Uterus (tissue), 3 donors: ENCODE measurements at regions not wholly inside any gene's neighbourhood (a gene's known extent, or its start where the extent isn't known, plus 50 kb on each side); places are given as distances from the start of the nearest gene placed in this dataset.

Source experiments
- DNase-seq, 2 donors: peaks; one replicate each; pipeline ENCODE4 v3.0.0-alpha.2; 2019 to 2020
- H3K27ac ChIP-seq, 2 donors: fragments of 200-600 bp; sonication (generic); 1 replicate in 1 of 2; 2 replicates in 1 of 2; pipeline ENCODE4 v1.5.1; 2016 to 2018
- H3K27me3 ChIP-seq, 2 donors: fragments of 200-600 bp; sonication (generic); one replicate each; pipeline ENCODE4 v1.5.1; 2018 to 2019; ENCODE audit warnings: control low read depth in 1 of 2
- H3K36me3 ChIP-seq, 2 donors: fragments of 200-600 bp; sonication (generic); one replicate each; pipeline ENCODE4 v1.5.1; 2019; ENCODE audit warnings: control low read depth in 1 of 2
- H3K4me1 ChIP-seq, 2 donors: fragments of 200-600 bp; sonication (generic); one replicate each; pipeline ENCODE4 v1.5.1; 2018 to 2019; ENCODE audit warnings: control low read depth in 1 of 2
- H3K4me3 ChIP-seq, 2 donors: fragments of 200-600 bp; sonication (generic); 1 replicate in 1 of 2; 2 replicates in 1 of 2; pipeline ENCODE4 v1.5.1; 2018 to 2019; ENCODE audit warnings: mild to moderate bottlenecking in 1 of 2
- H3K9me3 ChIP-seq, 2 donors: fragments of 200-600 bp; sonication (generic); one replicate each; pipeline ENCODE4 v1.5.1; 2019; ENCODE audit warnings: control low read depth in 1 of 2
- CTCF ChIP-seq, 4 experiments: fragments of 200-600 bp in 2 of 4; fragments of 450-650 bp in 2 of 4; sonication (generic) in 2 of 4; IDR thresholded peaks; one replicate each; pipeline ENCODE4 v1.5.1; 2016 to 2019; ENCODE audit warnings: antibody characterized with exemption in 4 of 4, mild to moderate bottlenecking in 2 of 4, moderate library complexity in 1 of 4
- POLR2A ChIP-seq, 2 donors: fragments of 450-650 bp; IDR thresholded peaks; one replicate each; pipeline ENCODE4 v1.6.1; 2016; ENCODE audit warnings: antibody characterized with exemption in 2 of 2, mild to moderate bottlenecking in 1 of 2, moderate library complexity in 1 of 2
- intact Hi-C: fragments of 100-400 bp; cut with DNase I; formaldehyde crosslinking; loops from one replicate; pipeline ENCODE4 v1.15.1; 2023; ENCODE audit warnings: low total_unique reads
- donor health status: DM: yes; HTN: yes; CAD: no.

GRCh38 chr1:238753252-238753651 is 633.1 kb upstream of the CHRM3 start:
- intact Hi-C loops, result no loop called here
- H3K27ac ChIP-seq, result no peak overlapping the region

GRCh38 chr1:238752327-238752726 is 634.0 kb upstream of the CHRM3 start:
- no peak overlapping the region for H3K4me3 ChIP-seq
- DNase-seq, result no peak
- no peaks in the 10 kb centered on the region for H3K27me3 ChIP-seq
- intact Hi-C loops, result no loop called here
- H3K36me3 ChIP-seq, result no peaks in the 10 kb centered on the region
- TF ChIP-seq POLR2A (IDR thresholded peaks at IDR 0.05) (no peak), CTCF (IDR thresholded peaks at IDR 0.05) (no peak)
- H3K27ac ChIP-seq, result no peak overlapping the region
- H3K9me3 ChIP-seq, result no peaks in the 10 kb centered on the region
- no peaks in the 10 kb centered on the region for H3K4me1 ChIP-seq

More at GRCh38 chr1:238753252-238753651, 633.1 kb upstream of the CHRM3 start:
- Histone ChIP-seq H3K9me3 (no peaks in the 10 kb centered on the region), H3K4me3 (no peak overlapping the region), H3K36me3 (no peaks in the 10 kb centered on the region), H3K27me3 (no peaks in the 10 kb centered on the region), H3K4me1 (no peaks in the 10 kb centered on the region)
- no peak for TF ChIP-seq POLR2A (IDR thresholded peaks at IDR 0.05)
- TF ChIP-seq CTCF (IDR thresholded peaks at IDR 0.05), result no peak
- DNase-seq, result no peak

GRCh38 chr1:238745069-238745468 is 641.3 kb upstream of the CHRM3 start:
- no peaks in the 10 kb centered on the region for H3K9me3 ChIP-seq
- intact Hi-C loops, result no loop called here
- TF ChIP-seq CTCF (IDR thresholded peaks at IDR 0.05), result no peak
- TF ChIP-seq POLR2A (IDR thresholded peaks at IDR 0.05), result no peak
- H3K27ac ChIP-seq, result no peak overlapping the region
- no peaks in the 10 kb centered on the region for H3K27me3 ChIP-seq
- no peak overlapping the region for H3K4me3 ChIP-seq
- H3K4me1 ChIP-seq, result no peaks in the 10 kb centered on the region
- no peaks in the 10 kb centered on the region for H3K36me3 ChIP-seq
- DNase-seq, result no peak

- no peaks in the 10 kb centered on the region for H3K27me3 ChIP-seq
- no peaks in the 10 kb centered on the region for H3K9me3 ChIP-seq
- no peaks in the 10 kb centered on the region for H3K4me1 ChIP-seq
- H3K4me3 ChIP-seq, result no peak overlapping the region
- no peak for DNase-seq
- TF ChIP-seq CTCF (IDR thresholded peaks at IDR 0.05), result no peak
- no peak for TF ChIP-seq POLR2A (IDR thresholded peaks at IDR 0.05)
- no peaks in the 10 kb centered on the region for H3K36me3 ChIP-seq
- intact Hi-C loops, result no loop called here
- no peak overlapping the region for H3K27ac ChIP-seq
Measured at GRCh38 chr1:238738892-238739291, 647.5 kb upstream of the CHRM3 start.

GRCh38 chr1:238727670-238728069 is 658.7 kb upstream of the CHRM3 start:
- Histone ChIP-seq H3K4me1 (no peaks in the 10 kb centered on the region), H3K4me3 (no peak overlapping the region), H3K36me3 (no peaks in the 10 kb centered on the region), H3K9me3 (no peaks in the 10 kb centered on the region), H3K27me3 (no peaks in the 10 kb centered on the region), H3K27ac (no peak overlapping the region)
- no peak for DNase-seq
- TF ChIP-seq CTCF (IDR thresholded peaks at IDR 0.05) (no peak), POLR2A (IDR thresholded peaks at IDR 0.05) (no peak)
- intact Hi-C loops, result no loop called here
